ENCODE measurements at regions not wholly inside any gene's neighbourhood (a gene's known extent, or its start where the extent isn't known, plus 50 kb on each side); places are given as distances from the start of the nearest gene placed in this dataset.

DNA sequence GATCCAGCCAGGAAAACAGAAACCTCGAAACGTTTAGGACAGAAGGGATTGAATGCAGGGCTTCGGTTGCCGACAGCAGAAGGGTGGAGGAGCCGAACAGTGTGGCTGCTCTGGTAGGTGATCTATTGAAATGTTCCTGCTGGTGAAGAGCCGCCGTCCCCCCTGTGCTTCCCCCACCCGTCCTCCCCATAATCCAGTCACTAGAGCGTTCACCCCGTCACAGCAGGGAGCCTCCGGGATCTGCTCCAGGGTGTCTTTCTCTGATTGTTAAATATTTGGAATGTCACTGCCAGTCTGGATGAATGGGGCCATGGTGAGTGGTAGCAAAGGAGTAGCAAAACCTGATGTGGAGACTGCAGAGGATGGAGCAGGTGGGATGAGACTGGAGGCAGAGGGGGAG is 255.1 kb upstream of the CSF3R start:
- Histone ChIP-seq H3K36me3 (no peaks in the 10 kb centered on the region), H3K27me3 (replicated peaks; ENCODE audit: insufficient read depth) (peaks cover 9% of the 10 kb centered on the region), H3K9me3 (no peaks in the 10 kb centered on the region), H3K27ac (no peak overlapping the region), H3K4me3 (no peak overlapping the region), H3K4me1 (replicated peaks) (no peaks in the 10 kb centered on the region)
- TF ChIP-seq, protein P1, sequence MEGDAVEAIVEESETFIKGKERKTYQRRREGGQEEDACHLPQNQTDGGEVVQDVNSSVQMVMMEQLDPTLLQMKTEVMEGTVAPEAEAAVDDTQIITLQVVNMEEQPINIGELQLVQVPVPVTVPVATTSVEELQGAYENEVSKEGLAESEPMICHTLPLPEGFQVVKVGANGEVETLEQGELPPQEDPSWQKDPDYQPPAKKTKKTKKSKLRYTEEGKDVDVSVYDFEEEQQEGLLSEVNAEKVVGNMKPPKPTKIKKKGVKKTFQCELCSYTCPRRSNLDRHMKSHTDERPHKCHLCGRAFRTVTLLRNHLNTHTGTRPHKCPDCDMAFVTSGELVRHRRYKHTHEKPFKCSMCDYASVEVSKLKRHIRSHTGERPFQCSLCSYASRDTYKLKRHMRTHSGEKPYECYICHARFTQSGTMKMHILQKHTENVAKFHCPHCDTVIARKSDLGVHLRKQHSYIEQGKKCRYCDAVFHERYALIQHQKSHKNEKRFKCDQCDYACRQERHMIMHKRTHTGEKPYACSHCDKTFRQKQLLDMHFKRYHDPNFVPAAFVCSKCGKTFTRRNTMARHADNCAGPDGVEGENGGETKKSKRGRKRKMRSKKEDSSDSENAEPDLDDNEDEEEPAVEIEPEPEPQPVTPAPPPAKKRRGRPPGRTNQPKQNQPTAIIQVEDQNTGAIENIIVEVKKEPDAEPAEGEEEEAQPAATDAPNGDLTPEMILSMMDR (IDR thresholded peaks at IDR 0.05), result no peak
- no peak for TF ChIP-seq POLR2AphosphoS5 (IDR thresholded peaks at IDR 0.05)
- intact Hi-C loops (cut with DNase I), result no loop called here
- no peak for DNase-seq (ENCODE audit: low spot score)
- WGBS, result 18% methylated on average over 11 of the region's 11 CpGs

DNA sequence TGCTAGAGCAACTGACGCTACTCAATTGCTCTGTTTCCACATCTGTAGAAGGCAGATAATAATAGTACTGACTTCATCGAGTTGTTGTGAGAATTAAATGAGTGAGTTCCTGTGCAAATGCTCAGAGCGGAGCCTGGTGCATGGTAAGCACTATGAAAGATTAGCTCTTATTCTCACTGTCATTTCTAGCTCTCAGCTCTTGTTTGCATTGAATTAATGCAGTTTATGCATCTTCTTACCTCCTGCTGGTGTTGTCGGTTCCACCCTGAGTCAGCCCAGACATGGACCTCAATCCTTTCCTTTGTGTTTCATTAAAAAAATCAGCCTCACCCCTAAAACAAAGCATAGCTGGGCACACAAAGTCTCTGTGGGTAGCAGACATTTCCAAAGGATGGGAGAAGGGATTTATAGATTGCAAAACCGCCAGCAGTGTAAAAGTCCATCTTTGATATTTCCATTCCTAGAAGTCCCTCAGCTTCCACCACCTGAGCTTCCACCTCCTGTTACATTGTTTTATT is 254.4 kb upstream of the CSF3R start:
- DNase-seq (ENCODE audit: low spot score), result no peak
- Histone ChIP-seq H3K4me1 (replicated peaks) (no peaks in the 10 kb centered on the region), H3K27ac (no peak overlapping the region), H3K27me3 (replicated peaks; ENCODE audit: insufficient read depth) (peaks cover 9% of the 10 kb centered on the region), H3K9me3 (no peaks in the 10 kb centered on the region), H3K4me3 (no peak overlapping the region), H3K36me3 (no peaks in the 10 kb centered on the region)
- intact Hi-C loops (cut with DNase I), result no loop called here
- TF ChIP-seq POLR2AphosphoS5 (IDR thresholded peaks at IDR 0.05) (no peak), POLR2A (IDR thresholded peaks at IDR 0.05) (no peak)
- TF ChIP-seq, protein P1 (IDR thresholded peaks at IDR 0.05), result no peak
- WGBS, result 69% methylated on average over 5 of the region's 5 CpGs

DNA sequence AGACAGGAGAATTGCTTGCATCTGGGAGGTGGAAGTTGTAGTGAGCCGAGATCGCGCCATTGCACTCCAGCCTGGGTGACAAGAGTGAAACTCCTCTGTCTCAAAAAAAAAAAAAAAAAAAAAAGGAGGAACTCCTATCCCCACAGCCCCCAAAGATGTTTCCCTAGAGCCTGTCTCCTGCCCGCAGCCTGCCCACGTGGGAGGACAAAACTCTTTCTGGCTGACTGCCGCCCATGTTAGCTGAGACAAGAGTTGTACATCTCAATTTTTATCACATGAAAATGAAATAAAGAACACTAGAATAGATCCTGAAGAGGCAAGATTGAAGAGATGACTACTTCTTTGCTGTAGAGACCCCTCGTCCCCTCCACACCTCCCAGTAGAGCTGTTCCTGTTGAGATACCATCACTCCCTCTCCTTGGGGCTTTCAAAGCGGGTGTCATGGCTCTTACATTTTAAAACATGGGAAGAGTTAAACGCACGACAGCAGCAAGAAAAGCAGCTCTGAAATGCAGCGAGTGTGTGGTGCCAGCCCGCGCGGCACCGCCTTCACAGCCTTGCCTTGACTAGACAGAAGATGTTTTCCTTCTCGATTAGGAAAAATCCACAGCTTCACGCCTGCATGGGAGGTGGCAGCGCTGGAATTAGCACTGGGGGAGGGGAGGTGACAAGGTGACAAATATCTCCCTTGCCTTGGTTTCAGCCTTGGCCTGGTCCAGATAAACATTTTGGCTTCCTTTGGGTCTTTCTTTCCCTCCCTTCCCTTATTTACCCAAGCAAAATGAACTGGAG is 253.4 kb upstream of the CSF3R start:
- DNase-seq (ENCODE audit: low spot score), result no peak
- TF ChIP-seq POLR2A (IDR thresholded peaks at IDR 0.05) (no peak), POLR2AphosphoS5 (IDR thresholded peaks at IDR 0.05) (no peak)
- TF ChIP-seq, protein P1 (IDR thresholded peaks at IDR 0.05), result no peak
- Histone ChIP-seq H3K4me3 (no peak overlapping the region), H3K4me1 (replicated peaks) (no peaks in the 10 kb centered on the region), H3K36me3 (no peaks in the 10 kb centered on the region), H3K27me3 (replicated peaks; ENCODE audit: insufficient read depth) (peaks cover 9% of the 10 kb centered on the region), H3K9me3 (no peaks in the 10 kb centered on the region), H3K27ac (no peak overlapping the region)
- WGBS, result 48% methylated on average over 18 of the region's 18 CpGs
- intact Hi-C loops (cut with DNase I), result no loop called here

DNA sequence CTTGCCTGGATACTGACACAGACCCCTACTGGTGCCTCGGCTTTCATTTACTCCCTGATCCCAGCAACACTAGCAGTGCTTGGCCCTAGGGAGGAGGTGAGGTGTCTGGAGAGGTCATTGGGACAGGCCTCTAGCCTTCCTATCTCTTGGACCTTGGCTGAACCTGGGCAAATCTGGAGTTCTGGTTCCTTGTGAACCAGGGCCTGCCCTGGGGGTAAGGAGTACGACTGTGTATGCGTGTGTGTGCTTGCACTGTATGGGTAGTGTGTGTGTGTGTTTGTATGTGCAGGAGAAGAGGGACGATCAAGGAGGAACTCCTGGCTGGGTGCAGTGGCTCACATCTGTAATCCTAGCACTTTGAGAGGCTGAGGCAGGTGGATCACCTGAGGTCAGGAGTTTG is 252.7 kb upstream of the CSF3R start:
- Histone ChIP-seq H3K4me1 (replicated peaks) (no peaks in the 10 kb centered on the region), H3K4me3 (no peak overlapping the region), H3K27me3 (replicated peaks; ENCODE audit: insufficient read depth) (peaks cover 9% of the 10 kb centered on the region), H3K36me3 (no peaks in the 10 kb centered on the region), H3K9me3 (no peaks in the 10 kb centered on the region), H3K27ac (no peak overlapping the region)
- WGBS, result 92% methylated on average over 4 of the region's 4 CpGs
- DNase-seq (ENCODE audit: low spot score), result no peak
- TF ChIP-seq, protein P1 (IDR thresholded peaks at IDR 0.05), result no peak
- TF ChIP-seq POLR2A (IDR thresholded peaks at IDR 0.05), result no peak
- no peak for TF ChIP-seq POLR2AphosphoS5 (IDR thresholded peaks at IDR 0.05)
- intact Hi-C loops (cut with DNase I), result no loop called here

DNA sequence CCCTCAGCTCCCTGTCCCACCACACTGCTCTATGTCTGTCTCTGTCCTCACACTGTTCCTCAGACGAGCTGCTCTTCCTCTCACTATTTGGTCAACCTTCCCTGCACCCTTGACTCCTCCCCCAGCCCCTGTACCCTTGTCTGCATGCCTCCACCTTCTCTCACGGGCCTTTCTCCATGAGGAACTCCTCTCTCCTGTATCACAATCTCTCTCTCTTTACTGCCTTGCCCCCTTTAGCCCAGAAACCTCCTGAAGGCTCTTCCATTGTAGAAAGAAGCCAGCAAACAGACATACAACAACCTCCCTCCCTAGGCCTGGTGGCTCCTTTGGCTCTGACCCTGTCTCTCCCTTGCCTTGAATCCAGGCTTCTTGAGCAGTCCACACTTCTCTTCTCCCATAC is 251.6 kb upstream of the CSF3R start:
- Histone ChIP-seq H3K27ac (no peak overlapping the region), H3K36me3 (no peaks in the 10 kb centered on the region), H3K27me3 (replicated peaks; ENCODE audit: insufficient read depth) (peaks cover 9% of the 10 kb centered on the region), H3K4me1 (replicated peaks) (no peaks in the 10 kb centered on the region), H3K9me3 (no peaks in the 10 kb centered on the region), H3K4me3 (no peak overlapping the region)
- DNase-seq (ENCODE audit: low spot score), result no peak
- 49% methylated on average over 2 of the region's 2 CpGs for WGBS
- no peak for TF ChIP-seq POLR2AphosphoS5 (IDR thresholded peaks at IDR 0.05)
- intact Hi-C loops (cut with DNase I), result no loop called here

Data from prostate gland (tissue), 2 donors.